Left lobe of liver (tissue), 2 donors: ENCODE measurements at regions not wholly inside any gene's neighbourhood (a gene's known extent, or its start where the extent isn't known, plus 50 kb on each side); places are given as distances from the start of the nearest gene placed in this dataset.

ENCODE experiments used
- ATAC-seq: fragments of 200-7000 bp; cut with Tn5 transposase; one replicate; pipeline ENCODE4 v1.9.1; 2020; ENCODE audit warnings: mild to moderate bottlenecking, moderate library complexity
- DNase-seq: peaks from one replicate; pipeline ENCODE4 v3.0.0-alpha.2; 2020; ENCODE audit warnings: low spot score
- donor health status: DM: no; HTN: no; CAD: no; lungs with moderate emphysema.
- donor health status: DM: no; HTN: yes; CAD: no.

DNA sequence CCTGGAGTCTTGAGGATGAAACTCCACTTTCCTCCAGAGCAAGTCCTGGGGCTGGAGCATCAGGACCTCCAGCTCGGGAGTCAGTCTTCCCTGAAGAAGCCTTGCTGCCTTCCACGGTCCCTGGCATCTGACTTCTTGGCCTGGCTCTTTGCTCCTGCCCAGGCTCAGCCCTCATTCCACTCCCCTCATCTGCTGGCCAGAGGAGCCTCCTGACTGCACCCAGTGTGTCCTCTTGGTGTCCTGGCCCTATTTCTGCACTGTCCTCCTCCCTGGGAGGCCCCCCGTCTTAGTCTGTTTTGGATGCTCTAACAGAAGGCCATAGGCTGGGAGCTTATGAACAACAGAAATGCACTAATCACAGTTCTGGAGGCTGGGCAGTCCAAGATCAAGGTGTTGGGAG lies 231.5 kb downstream of the LOXHD1 start:
- DNase-seq = peak; percentile 18
- no peak for ATAC-seq

GRCh38 chr18:46426021-46426678 lies 230.9 kb downstream of the LOXHD1 start:
- ATAC-seq (no peak), DNase-seq (no peak)

GRCh38 chr18:46426679-46427047 lies 230.4 kb downstream of the LOXHD1 start:
- ATAC-seq = no peak

More at GRCh38 chr18:46426679-46427047, 230.4 kb downstream of the LOXHD1 start:
- no peak for DNase-seq
